Mesothelial cell of epicardium (in vitro differentiated cells): ENCODE measurements at regions not wholly inside any gene's neighbourhood (a gene's known extent, or its start where the extent isn't known, plus 50 kb on each side); places are given as distances from the start of the nearest gene placed in this dataset.

Source experiments
- DNase-seq, 2 experiments: peaks; one replicate each; pipeline ENCODE4 v3.0.0; 2021; ENCODE audit warnings: low spot score in 2 of 2; ENCODE audit not compliant: unreplicated experiment in 2 of 2
- H3K27ac Mint-ChIP-seq: 2 replicates; pipeline ENCODE4 v1.8.0; 2021; ENCODE audit warnings: mixed read lengths
- H3K27me3 Mint-ChIP-seq: 2 replicates; pipeline ENCODE4 v1.8.0; 2021; ENCODE audit warnings: low read depth, mixed read lengths
- H3K36me3 Mint-ChIP-seq: 2 replicates; pipeline ENCODE4 v1.8.0; 2021; ENCODE audit warnings: mixed read lengths
- H3K4me1 Mint-ChIP-seq: 2 replicates; pipeline ENCODE4 v1.8.0; 2021; ENCODE audit warnings: mixed read lengths
- H3K4me3 Mint-ChIP-seq: 2 replicates; pipeline ENCODE4 v1.8.0; 2021; ENCODE audit warnings: mild to moderate bottlenecking, moderate library complexity, mixed read lengths
- H3K9me3 Mint-ChIP-seq: 2 replicates; pipeline ENCODE4 v1.8.0; 2021; ENCODE audit warnings: mixed read lengths
- TF ChIP-seq, protein P1 (sequence below): fragments of 200-600 bp; sonication (generic); IDR thresholded peaks from one replicate; pipeline ENCODE4 v1.5.0; 2021; ENCODE audit warnings: antibody characterized with exemption; ENCODE audit not compliant: unreplicated experiment

DNA sequence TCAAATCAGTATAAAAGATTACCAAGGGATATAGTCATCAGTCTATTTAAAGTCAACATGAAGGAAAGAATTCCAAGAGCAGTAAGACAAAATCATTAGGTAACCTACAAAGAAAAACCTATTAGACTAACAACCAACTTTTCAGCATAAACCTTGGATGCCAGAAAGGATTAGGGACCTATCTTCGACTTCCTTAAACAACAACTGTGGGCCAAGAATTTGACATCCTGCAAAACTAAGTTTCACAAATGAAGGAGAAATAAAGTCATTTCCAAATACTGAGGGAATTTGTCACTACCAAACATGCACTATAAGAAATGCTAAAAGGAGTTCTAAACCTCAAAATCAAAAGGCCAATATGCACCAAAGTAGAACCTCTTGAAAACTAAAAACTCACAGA lies 147.9 kb upstream of the TFPI start:
- Mint-ChIP-seq H3K27ac (no peak overlapping the region), H3K9me3 (peaks cover 23% of the 10 kb centered on the region), H3K36me3 (peaks cover 2% of the 10 kb centered on the region), H3K4me3 (no peak overlapping the region), H3K4me1 (no peaks in the 10 kb centered on the region), H3K27me3 (no peaks in the 10 kb centered on the region)
- TF ChIP-seq, protein P1, sequence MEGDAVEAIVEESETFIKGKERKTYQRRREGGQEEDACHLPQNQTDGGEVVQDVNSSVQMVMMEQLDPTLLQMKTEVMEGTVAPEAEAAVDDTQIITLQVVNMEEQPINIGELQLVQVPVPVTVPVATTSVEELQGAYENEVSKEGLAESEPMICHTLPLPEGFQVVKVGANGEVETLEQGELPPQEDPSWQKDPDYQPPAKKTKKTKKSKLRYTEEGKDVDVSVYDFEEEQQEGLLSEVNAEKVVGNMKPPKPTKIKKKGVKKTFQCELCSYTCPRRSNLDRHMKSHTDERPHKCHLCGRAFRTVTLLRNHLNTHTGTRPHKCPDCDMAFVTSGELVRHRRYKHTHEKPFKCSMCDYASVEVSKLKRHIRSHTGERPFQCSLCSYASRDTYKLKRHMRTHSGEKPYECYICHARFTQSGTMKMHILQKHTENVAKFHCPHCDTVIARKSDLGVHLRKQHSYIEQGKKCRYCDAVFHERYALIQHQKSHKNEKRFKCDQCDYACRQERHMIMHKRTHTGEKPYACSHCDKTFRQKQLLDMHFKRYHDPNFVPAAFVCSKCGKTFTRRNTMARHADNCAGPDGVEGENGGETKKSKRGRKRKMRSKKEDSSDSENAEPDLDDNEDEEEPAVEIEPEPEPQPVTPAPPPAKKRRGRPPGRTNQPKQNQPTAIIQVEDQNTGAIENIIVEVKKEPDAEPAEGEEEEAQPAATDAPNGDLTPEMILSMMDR, result no peak
- no peak for DNase-seq

DNA sequence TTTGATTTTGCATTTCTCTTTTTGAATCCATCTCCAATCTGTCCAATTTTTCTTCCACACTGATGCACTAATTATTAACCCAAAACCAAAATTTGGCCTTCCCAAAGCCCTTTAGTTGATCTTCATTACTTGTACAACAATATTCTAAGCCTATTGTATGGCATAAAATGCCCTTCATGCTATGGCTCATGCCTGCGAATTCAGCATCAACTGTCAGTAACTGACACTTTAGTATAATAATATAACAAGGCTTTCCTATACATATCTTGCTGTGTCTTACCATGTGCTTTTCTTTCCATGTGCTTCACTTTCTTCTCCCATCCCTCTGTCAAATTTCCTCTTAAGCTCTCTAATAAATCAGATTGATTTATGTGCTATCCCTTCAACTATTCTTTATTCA lies 154.0 kb upstream of the TFPI start:
- Mint-ChIP-seq H3K9me3 (peaks cover 7% of the 10 kb centered on the region), H3K4me3 (no peak overlapping the region), H3K27me3 (no peaks in the 10 kb centered on the region), H3K4me1 (peaks cover 6% of the 10 kb centered on the region), H3K36me3 (peaks cover 2% of the 10 kb centered on the region), H3K27ac (no peak overlapping the region)
- DNase-seq, result no peak
- TF ChIP-seq, protein P1, result no peak

DNA sequence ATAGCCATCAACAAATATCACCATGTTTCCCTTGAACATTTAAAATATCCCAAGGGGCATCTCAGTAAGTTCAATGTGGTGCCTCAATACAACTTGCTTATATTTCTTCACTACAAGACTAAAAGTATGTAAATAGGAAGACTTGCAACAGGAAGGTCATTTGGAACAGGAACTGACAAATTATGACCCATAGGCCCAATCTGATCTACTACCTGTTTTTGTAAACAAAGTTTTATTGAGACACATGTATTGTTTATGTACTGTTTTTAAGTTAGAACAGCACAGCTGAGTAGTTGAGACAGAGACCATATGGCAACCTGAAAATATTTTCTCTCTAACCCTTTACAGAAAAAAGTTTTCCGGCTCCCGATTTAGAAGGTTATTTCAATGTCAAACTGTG lies 154.8 kb upstream of the TFPI start:
- TF ChIP-seq, protein P1, result no peak
- H3K27ac Mint-ChIP-seq, result no peak overlapping the region
- H3K9me3 Mint-ChIP-seq, result no peaks in the 10 kb centered on the region
- H3K36me3 Mint-ChIP-seq, result no peaks in the 10 kb centered on the region
- peaks cover 11% of the 10 kb centered on the region for H3K4me1 Mint-ChIP-seq
- H3K27me3 Mint-ChIP-seq, result no peaks in the 10 kb centered on the region
- no peak for DNase-seq
- no peak overlapping the region for H3K4me3 Mint-ChIP-seq

DNA sequence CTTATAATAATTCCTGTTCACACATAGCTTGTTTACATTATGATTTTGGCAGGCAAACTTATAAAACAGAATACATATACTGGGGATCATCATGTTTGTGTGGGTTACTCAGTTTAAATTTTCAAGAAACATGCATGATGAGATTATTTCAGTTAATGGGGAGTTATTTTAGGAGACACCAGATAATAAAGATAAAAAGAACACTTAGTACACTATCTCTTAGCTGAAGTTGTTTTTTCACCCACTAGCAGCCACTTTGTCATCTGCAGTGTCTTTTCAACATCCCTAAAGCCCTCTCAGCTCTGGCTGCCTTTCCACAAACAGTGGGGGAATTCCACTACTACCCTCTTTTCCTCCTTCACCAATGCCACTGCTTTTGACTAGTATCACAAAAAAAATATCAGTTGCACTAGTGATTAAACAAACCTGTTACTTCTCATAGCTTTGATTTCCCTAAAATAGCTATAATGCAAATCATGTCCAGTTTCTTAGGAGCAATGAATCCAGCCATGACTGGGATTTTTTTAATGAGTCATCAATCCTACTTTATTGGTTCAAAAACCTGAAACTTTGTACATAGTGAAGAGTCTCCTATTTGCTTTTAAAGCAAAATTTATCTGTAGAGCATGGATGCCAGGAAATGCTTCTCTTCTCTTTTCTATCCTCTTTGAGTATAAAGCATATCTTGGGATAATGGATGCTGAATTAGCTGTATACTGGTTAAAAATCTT lies 156.7 kb upstream of the TFPI start:
- H3K4me1 Mint-ChIP-seq, result peaks cover 11% of the 10 kb centered on the region
- no peaks in the 10 kb centered on the region for H3K36me3 Mint-ChIP-seq
- no peak overlapping the region for H3K27ac Mint-ChIP-seq
- no peaks in the 10 kb centered on the region for H3K27me3 Mint-ChIP-seq
- TF ChIP-seq, protein P1, result no peak
- peaks cover 13% of the 10 kb centered on the region for H3K9me3 Mint-ChIP-seq
- no peak overlapping the region for H3K4me3 Mint-ChIP-seq
- DNase-seq, result no peak

DNA sequence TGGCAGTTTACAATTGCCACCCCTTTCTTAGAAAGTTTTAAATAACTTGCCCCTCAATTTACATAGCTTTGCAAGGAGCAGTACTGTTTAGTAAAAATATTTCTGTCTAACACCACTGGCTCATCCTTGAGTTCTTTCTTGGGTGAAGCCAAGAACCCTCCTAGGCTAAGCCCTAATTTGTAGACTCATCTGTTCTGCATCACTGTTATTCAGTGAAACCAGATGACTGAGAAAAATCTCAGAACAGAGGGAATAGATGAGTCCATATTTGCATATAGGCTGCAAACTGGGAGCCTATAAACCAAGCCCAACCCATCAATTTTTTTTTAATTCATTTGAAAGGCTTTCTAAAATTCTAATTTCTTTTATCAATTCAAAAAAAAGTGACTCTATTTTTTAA lies 161.4 kb upstream of the TFPI start:
- Mint-ChIP-seq H3K36me3 (no peaks in the 10 kb centered on the region), H3K4me1 (peaks cover 11% of the 10 kb centered on the region), H3K27me3 (no peaks in the 10 kb centered on the region), H3K27ac (no peak overlapping the region), H3K4me3 (no peak overlapping the region), H3K9me3 (peaks cover 20% of the 10 kb centered on the region)
- TF ChIP-seq, protein P1, result no peak
- no peak for DNase-seq
